Astrocyte (in vitro differentiated cells and primary cell): ENCODE measurements at regions not wholly inside any gene's neighbourhood (a gene's known extent, or its start where the extent isn't known, plus 50 kb on each side); places are given as distances from the start of the nearest gene placed in this dataset.

Source experiments
- CTCF ChIP-seq: IDR thresholded peaks from 2 replicates; pipeline ENCODE4 v1.5.1; 2011; ENCODE audit warnings: low read depth, mild to moderate bottlenecking, inconsistent platforms, low read length, moderate library complexity; ENCODE audit not compliant: insufficient read depth
- EZH2 ChIP-seq: IDR thresholded peaks from 2 replicates; pipeline ENCODE4 v1.6.1; 2012; ENCODE audit warnings: mild to moderate bottlenecking, low read length, inconsistent platforms; ENCODE audit not compliant: insufficient read depth

DNA sequence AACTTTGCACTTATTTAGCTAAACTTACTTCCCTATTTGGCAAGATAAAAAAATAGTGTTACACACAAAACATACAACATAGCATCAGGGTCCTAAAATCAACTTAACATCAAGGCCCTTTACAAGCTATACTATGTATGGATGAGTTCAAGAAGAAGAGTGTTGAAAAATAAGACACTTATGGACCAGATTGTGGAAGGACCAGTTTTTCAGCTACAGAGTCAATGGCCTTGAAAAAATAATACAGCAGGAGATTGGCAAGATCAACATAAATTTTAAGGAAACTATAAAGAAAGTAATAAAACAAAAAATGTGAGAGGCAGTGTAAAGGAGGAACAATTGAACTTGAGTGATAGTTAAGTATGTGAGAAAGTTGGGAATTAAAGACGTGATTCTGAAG, 66.3 kb upstream of the BBX start:
- TF ChIP-seq CTCF: no peak
- TF ChIP-seq EZH2: no peak
